ENCODE measurements at regions not wholly inside any gene's neighbourhood (a gene's known extent, or its start where the extent isn't known, plus 50 kb on each side); places are given as distances from the start of the nearest gene placed in this dataset.

DNA sequence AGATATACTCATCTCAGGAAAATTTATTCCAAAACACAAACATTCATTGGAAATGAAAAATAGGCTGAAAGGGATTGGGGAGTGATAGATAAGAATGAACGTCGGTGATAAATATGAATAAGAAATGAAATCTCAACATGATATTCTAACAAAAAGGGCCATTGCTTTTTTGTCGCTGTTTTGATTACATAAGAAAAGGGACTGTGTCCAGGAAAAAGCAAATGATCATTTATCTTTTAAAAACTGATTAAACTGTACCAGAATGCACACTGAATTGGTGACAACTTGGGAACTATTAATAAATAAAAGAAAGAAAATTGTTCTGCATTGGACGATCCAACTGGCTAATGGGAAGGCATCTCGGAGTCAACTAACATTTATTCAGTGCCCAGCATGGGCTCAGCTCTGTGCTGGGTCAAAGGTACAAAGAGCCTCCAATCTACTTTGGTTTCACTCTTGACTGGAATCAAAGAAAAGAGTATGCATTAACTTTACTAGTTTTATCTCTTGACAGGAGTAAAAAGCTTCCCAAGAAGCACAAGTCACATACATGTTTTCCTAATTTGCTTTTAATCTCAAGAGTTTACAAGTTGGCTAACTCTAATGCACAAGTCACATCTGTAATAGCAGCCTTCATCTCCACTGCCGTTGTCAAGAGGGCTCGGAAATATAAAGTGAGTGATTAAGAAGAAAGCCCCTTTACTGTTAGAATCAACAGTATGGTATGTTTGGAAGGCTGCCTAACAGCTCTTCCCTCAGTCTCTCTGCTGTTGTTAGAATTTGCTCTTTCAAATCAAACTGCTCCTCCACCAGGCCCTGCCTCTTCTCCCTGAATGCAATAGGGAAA, 280.0 kb downstream of the IGSF11 start:
- H3K79me2 ChIP-seq: no peaks in the 10 kb centered on the region
- TF ChIP-seq, protein P1, sequence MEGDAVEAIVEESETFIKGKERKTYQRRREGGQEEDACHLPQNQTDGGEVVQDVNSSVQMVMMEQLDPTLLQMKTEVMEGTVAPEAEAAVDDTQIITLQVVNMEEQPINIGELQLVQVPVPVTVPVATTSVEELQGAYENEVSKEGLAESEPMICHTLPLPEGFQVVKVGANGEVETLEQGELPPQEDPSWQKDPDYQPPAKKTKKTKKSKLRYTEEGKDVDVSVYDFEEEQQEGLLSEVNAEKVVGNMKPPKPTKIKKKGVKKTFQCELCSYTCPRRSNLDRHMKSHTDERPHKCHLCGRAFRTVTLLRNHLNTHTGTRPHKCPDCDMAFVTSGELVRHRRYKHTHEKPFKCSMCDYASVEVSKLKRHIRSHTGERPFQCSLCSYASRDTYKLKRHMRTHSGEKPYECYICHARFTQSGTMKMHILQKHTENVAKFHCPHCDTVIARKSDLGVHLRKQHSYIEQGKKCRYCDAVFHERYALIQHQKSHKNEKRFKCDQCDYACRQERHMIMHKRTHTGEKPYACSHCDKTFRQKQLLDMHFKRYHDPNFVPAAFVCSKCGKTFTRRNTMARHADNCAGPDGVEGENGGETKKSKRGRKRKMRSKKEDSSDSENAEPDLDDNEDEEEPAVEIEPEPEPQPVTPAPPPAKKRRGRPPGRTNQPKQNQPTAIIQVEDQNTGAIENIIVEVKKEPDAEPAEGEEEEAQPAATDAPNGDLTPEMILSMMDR (IDR thresholded peaks at IDR 0.05): no peak
- H2AFZ ChIP-seq: no peak overlapping the region
- no peak overlapping the region for H3K4me3 ChIP-seq (ENCODE audit: low read depth, low read length)
- no peaks in the 10 kb centered on the region for H3K9me3 ChIP-seq (ENCODE audit: control insufficient read depth, low read length)
- H3K4me2 ChIP-seq (ENCODE audit: low read length): no peak overlapping the region
- no peaks in the 10 kb centered on the region for H3K4me1 ChIP-seq
- H3K27ac ChIP-seq: no peak overlapping the region
- H3K36me3 ChIP-seq (ENCODE audit: control insufficient read depth, insufficient read depth, low read length): no peaks in the 10 kb centered on the region
- no peak overlapping the region for H3K9ac ChIP-seq
- H3K27me3 ChIP-seq (ENCODE audit: control insufficient read depth, insufficient read depth, low read length): no peaks in the 10 kb centered on the region

DNA sequence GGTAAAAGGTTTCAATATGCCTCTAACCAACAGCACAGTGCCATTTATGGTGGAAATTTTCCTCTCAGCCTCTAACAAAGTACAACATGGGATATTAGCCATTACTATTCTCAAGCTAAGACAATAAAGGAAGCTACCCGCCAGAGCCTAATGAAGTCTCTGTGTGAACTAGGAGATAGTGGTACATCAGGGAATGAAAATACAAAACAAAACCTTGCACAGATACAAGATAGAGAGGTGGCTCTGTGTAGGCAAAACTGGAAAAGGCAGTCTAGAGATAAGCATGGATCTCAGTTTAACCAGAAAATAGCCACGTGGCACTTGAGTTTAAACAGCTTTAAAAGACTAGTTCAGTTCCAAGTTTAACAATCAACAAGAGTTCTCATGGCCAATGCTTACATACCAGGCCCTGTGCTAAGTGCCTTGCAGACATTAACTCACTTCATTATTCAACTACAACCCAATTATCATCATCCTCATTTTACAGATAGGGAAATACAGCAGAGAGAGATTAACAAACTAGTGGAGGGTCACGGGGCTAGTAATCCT, 279.3 kb downstream of the IGSF11 start:
- no peaks in the 10 kb centered on the region for H3K36me3 ChIP-seq (ENCODE audit: control insufficient read depth, insufficient read depth, low read length)
- no peak overlapping the region for H3K27ac ChIP-seq
- no peak overlapping the region for H3K4me3 ChIP-seq (ENCODE audit: low read depth, low read length)
- H3K9ac ChIP-seq: no peak overlapping the region
- no peaks in the 10 kb centered on the region for H3K79me2 ChIP-seq
- TF ChIP-seq, protein P1 (IDR thresholded peaks at IDR 0.05): no peak
- no peaks in the 10 kb centered on the region for H3K9me3 ChIP-seq (ENCODE audit: control insufficient read depth, low read length)
- no peak overlapping the region for H2AFZ ChIP-seq
- H3K4me1 ChIP-seq: no peaks in the 10 kb centered on the region
- H3K4me2 ChIP-seq (ENCODE audit: low read length): no peak overlapping the region
- H3K27me3 ChIP-seq (ENCODE audit: control insufficient read depth, insufficient read depth, low read length): no peaks in the 10 kb centered on the region

DNA sequence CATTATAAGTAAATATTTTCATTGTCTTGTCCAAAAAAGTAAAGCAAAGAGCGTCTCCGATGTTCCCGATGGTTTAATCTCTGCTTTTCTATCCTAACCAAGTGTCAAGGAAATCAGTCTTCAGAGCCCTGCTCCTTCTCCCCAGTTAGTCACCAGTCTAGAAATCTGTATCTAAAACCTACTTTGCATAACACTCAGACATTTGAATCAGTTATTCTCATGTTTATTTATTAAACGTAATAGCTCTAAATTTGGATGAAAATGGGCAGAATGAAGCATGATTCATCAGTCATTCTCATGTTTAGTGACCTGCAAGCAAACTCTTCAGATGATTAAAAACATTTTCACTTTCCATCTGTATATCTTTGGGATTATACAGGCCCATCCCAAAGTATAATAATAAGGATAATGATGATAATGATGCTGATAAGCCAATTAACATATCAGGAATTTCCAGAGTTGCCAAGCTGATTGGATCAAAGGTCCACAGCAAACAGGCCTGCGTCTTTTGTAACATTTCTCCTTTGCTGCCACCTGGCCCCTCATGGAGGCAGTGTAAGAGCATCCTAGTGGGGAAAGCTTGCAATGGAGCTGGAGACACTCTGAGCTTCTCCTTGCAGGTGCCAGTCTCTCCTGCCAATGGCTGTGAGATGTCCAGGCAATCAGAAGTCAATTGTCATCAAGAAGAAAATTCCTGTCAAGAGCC, 273.9 kb downstream of the IGSF11 start:
- H3K27ac ChIP-seq: no peak overlapping the region
- no peaks in the 10 kb centered on the region for H3K4me1 ChIP-seq
- no peak overlapping the region for H2AFZ ChIP-seq
- TF ChIP-seq, protein P1 (IDR thresholded peaks at IDR 0.05): no peak
- no peaks in the 10 kb centered on the region for H3K27me3 ChIP-seq (ENCODE audit: control insufficient read depth, insufficient read depth, low read length)
- no peak overlapping the region for H3K9ac ChIP-seq
- no peak overlapping the region for H3K4me2 ChIP-seq (ENCODE audit: low read length)
- H3K36me3 ChIP-seq (ENCODE audit: control insufficient read depth, insufficient read depth, low read length): no peaks in the 10 kb centered on the region
- no peaks in the 10 kb centered on the region for H3K79me2 ChIP-seq
- no peaks in the 10 kb centered on the region for H3K9me3 ChIP-seq (ENCODE audit: control insufficient read depth, low read length)
- no peak overlapping the region for H3K4me3 ChIP-seq (ENCODE audit: low read depth, low read length)

DNA sequence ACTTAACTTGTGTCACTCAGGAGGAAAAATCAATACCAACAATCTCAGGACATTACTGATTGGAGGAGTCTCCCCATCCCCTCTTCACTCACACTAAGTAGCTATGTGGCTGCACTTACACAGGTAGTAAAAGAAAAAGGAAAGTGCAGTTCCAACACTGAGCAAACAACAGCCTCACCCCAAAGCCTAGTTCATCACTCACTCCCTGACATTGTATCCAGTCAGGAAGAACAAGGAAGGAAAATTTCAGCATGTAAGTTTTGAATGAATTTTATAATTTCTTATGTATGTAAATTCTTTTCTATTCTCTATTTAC, 273.4 kb downstream of the IGSF11 start:
- H3K4me3 ChIP-seq (ENCODE audit: low read depth, low read length): no peak overlapping the region
- H3K36me3 ChIP-seq (ENCODE audit: control insufficient read depth, insufficient read depth, low read length): no peaks in the 10 kb centered on the region
- TF ChIP-seq, protein P1 (IDR thresholded peaks at IDR 0.05): no peak
- no peak overlapping the region for H3K4me2 ChIP-seq (ENCODE audit: low read length)
- H2AFZ ChIP-seq: no peak overlapping the region
- no peaks in the 10 kb centered on the region for H3K79me2 ChIP-seq
- H3K4me1 ChIP-seq: no peaks in the 10 kb centered on the region
- H3K27me3 ChIP-seq (ENCODE audit: control insufficient read depth, insufficient read depth, low read length): no peaks in the 10 kb centered on the region
- no peaks in the 10 kb centered on the region for H3K9me3 ChIP-seq (ENCODE audit: control insufficient read depth, low read length)
- H3K9ac ChIP-seq: no peak overlapping the region
- H3K27ac ChIP-seq: no peak overlapping the region

All from parathyroid adenoma (tissue), 2 donors.